Left ventricle myocardium inferior (tissue), 1 donor: ENCODE measurements at regions not wholly inside any gene's neighbourhood (a gene's known extent, or its start where the extent isn't known, plus 50 kb on each side); places are given as distances from the start of the nearest gene placed in this dataset.

Experiments used
- DNase-seq: peaks from one replicate; pipeline ENCODE4 v3.0.0-alpha.2; 2020
- H3K27ac ChIP-seq: fragments of 200-600 bp; replicated peaks from 2 replicates; pipeline ENCODE4 v1.8.0; 2021
- H3K27me3 ChIP-seq: fragments of 200-600 bp; 2 replicates; pipeline ENCODE4 v1.8.0; 2021; ENCODE audit warnings: low read depth
- H3K36me3 ChIP-seq: fragments of 200-600 bp; 2 replicates; pipeline ENCODE4 v1.8.0; 2021
- H3K4me1 ChIP-seq: fragments of 200-600 bp; 2 replicates; pipeline ENCODE4 v1.8.0; 2021
- H3K4me3 ChIP-seq: fragments of 200-600 bp; 2 replicates; pipeline ENCODE4 v1.8.0; 2021; ENCODE audit warnings: mild to moderate bottlenecking, moderate library complexity
- H3K9me3 ChIP-seq: fragments of 200-600 bp; replicated peaks from 2 replicates; pipeline ENCODE4 v1.8.0; 2021
- intact Hi-C: fragments of 100-400 bp; cut with micrococcal nuclease; formaldehyde crosslinking; loops from one replicate; pipeline ENCODE4 v1.11.0; 2022
- TF ChIP-seq, protein P1 (sequence below): fragments of 200-600 bp; IDR thresholded peaks from 2 replicates; pipeline ENCODE4 v1.8.0; 2021; ENCODE audit warnings: antibody characterized with exemption, mild to moderate bottlenecking, borderline replicate concordance
- donor health status: DM: no; HTN: yes; CAD: no; lungs with severe emphysema.

DNA sequence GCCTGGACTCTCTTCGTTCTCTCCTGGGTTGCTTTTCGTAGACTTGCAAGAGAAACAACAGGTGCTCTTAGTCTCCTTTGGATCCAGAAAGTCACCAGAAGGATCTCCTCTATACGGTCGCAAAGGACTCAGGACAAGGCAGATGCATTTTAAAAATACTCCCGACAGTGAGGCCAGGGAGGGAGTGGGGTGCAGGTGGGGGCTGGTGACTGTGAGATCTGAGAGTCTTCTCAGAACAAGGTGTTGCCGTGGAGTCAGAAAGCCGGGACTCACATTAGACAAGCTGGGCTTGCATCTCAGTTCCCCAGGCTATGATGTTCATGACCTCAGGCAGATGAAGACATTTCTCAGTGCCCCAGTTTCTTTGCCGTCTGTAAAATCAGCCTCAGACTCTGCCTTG is 507.2 kb downstream of the TCERG1L start:
- Histone ChIP-seq H3K27me3 (peaks cover 53% of the 10 kb centered on the region), H3K4me3 (no peak overlapping the region), H3K4me1 (no peaks in the 10 kb centered on the region), H3K27ac (no peak overlapping the region), H3K36me3 (no peaks in the 10 kb centered on the region), H3K9me3 (no peaks in the 10 kb centered on the region)
- TF ChIP-seq, protein P1, sequence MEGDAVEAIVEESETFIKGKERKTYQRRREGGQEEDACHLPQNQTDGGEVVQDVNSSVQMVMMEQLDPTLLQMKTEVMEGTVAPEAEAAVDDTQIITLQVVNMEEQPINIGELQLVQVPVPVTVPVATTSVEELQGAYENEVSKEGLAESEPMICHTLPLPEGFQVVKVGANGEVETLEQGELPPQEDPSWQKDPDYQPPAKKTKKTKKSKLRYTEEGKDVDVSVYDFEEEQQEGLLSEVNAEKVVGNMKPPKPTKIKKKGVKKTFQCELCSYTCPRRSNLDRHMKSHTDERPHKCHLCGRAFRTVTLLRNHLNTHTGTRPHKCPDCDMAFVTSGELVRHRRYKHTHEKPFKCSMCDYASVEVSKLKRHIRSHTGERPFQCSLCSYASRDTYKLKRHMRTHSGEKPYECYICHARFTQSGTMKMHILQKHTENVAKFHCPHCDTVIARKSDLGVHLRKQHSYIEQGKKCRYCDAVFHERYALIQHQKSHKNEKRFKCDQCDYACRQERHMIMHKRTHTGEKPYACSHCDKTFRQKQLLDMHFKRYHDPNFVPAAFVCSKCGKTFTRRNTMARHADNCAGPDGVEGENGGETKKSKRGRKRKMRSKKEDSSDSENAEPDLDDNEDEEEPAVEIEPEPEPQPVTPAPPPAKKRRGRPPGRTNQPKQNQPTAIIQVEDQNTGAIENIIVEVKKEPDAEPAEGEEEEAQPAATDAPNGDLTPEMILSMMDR = no peak
- DNase-seq = no peak
- intact Hi-C loops = no loop called here

DNA sequence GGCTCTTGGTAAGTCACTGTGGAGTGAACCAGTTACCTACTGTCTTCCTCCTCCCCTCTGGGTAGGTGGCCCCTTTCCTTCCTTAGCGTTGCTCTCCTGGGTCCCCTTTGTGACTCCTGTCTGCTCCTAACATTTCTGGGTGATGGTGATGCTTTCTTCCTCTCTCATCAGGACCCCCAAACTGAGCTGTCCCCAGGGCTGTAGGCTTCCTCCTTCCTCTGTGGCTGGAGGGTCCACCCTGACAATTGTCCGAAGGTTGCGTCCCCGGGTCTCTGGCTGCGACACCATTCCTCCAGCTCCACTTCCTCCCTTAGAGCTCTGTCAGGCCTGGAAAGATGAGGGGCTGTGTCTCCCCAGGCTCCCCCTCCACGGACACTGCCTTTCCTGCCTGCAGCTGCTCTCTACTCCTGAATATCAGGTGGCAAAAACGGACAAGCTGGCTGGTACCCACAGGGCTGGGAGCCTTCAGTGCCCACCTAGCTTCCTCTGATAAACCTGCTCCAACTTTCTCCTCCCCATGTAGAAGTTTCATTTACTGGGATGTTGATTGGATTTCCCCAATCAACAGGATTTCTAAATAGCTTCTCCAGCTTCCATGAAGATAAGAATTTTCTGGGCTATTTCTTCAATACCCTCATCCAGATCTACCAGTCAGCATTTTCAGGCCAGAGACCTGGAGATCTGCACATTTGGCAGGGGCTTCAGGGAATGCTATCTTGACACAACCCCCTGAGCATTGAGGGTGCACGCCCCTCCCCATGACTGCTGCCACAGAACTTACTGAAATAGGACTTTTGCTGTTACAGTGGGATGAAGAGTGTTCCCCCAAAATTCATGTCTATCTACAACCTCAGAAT is 506.5 kb downstream of the TCERG1L start:
- no peaks in the 10 kb centered on the region for H3K9me3 ChIP-seq
- DNase-seq = no peak
- H3K36me3 ChIP-seq = no peaks in the 10 kb centered on the region
- H3K27me3 ChIP-seq = peaks cover 60% of the 10 kb centered on the region
- H3K4me3 ChIP-seq = no peak overlapping the region
- TF ChIP-seq, protein P1 = no peak
- H3K27ac ChIP-seq = no peak overlapping the region
- H3K4me1 ChIP-seq = no peaks in the 10 kb centered on the region
- intact Hi-C loops = no loop called here

DNA sequence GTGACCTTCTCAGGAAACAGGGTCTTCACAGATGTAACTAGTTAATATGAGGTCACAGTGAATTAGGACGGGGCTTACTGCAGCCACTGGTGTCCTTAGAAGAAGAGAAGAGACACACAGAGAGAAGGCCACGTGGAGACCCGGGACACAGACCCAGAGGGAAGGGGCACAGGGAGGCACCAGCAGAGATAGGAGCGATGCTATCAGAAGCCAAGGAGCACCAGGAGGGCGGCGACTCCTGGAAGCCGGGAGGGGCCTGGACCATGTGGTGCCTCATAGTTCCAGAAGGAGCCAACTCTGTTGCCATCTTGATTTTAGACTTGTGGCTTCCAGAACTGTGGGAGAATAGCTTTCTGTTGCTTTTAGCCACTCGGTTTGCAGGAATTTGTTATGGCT is 505.9 kb downstream of the TCERG1L start:
- no peaks in the 10 kb centered on the region for H3K4me1 ChIP-seq
- H3K9me3 ChIP-seq = no peaks in the 10 kb centered on the region
- no peak overlapping the region for H3K4me3 ChIP-seq
- no peaks in the 10 kb centered on the region for H3K36me3 ChIP-seq
- peaks cover 66% of the 10 kb centered on the region for H3K27me3 ChIP-seq
- TF ChIP-seq, protein P1 = no peak
- no peak overlapping the region for H3K27ac ChIP-seq
- no peak for DNase-seq
- intact Hi-C loops = no loop called here

DNA sequence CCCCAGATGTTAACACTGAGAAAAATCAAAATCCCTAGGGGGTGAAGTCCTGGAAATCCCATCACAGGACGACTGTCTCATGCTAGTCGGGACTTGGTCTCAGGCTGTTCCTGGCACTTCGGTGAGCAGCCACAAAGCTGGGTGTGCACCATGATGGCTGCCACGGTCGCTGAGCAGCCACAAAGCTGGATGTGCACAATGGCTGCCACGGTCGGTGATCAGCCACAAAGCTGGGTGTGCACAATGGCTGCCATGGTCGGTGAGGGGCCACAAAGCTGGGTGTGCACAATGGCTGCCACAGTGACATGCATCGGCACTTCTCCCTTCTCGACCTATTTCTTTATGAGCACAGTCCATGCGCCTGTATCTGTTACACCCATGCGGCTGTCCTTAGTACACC is 505.1 kb downstream of the TCERG1L start:
- Histone ChIP-seq H3K36me3 (no peaks in the 10 kb centered on the region), H3K4me3 (no peak overlapping the region), H3K9me3 (no peaks in the 10 kb centered on the region), H3K27me3 (peaks cover 74% of the 10 kb centered on the region), H3K27ac (no peak overlapping the region), H3K4me1 (no peaks in the 10 kb centered on the region)
- no peak for DNase-seq
- intact Hi-C loops = no loop called here
- TF ChIP-seq, protein P1 = no peak

DNA sequence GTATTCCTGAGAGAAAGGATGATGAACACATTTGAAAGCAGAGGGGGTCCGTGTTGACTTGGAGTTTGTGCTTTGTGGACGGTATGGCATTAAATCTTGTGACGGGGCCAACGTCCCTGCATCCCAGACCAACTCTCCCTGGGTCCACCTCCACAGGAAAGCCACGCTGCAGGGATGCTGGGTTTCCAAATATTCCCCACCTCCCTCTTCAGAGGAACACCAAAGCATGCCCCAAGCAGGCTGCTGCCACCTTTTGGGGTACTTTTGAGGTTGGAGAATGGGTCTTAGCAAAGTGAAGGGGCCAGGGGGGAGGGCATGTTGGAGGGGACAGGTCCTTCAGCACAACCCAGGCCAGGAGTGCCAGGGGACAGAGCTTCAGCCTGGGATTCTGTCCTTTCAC is 504.4 kb downstream of the TCERG1L start:
- Histone ChIP-seq H3K36me3 (no peaks in the 10 kb centered on the region), H3K4me3 (no peak overlapping the region), H3K27me3 (peaks cover 76% of the 10 kb centered on the region), H3K27ac (no peak overlapping the region), H3K4me1 (no peaks in the 10 kb centered on the region), H3K9me3 (no peaks in the 10 kb centered on the region)
- no peak for DNase-seq
- intact Hi-C loops = no loop called here
- TF ChIP-seq, protein P1 = no peak
